ENCODE measurements at regions not wholly inside any gene's neighbourhood (a gene's known extent, or its start where the extent isn't known, plus 50 kb on each side); places are given as distances from the start of the nearest gene placed in this dataset.

GRCh38 chr13:61989978-61990377 lies 574.3 kb upstream of the PCDH20 start:
- H3K36me3 ChIP-seq: no peaks in the 10 kb centered on the region
- H3K27ac ChIP-seq: no peak overlapping the region
- TF ChIP-seq CTCF (IDR thresholded peaks at IDR 0.05; ENCODE audit: low read depth, low read length): no peak
- H3K9me3 ChIP-seq (ENCODE audit: low read depth): no peaks in the 10 kb centered on the region
- no peak overlapping the region for H3K4me3 ChIP-seq
- H3K27me3 ChIP-seq: no peaks in the 10 kb centered on the region
- no peak for DNase-seq (ENCODE audit: low read depth in 1 of 2, low spot score in 1 of 2)
- no peaks in the 10 kb centered on the region for H3K4me1 ChIP-seq (ENCODE audit: low read depth)

DNA sequence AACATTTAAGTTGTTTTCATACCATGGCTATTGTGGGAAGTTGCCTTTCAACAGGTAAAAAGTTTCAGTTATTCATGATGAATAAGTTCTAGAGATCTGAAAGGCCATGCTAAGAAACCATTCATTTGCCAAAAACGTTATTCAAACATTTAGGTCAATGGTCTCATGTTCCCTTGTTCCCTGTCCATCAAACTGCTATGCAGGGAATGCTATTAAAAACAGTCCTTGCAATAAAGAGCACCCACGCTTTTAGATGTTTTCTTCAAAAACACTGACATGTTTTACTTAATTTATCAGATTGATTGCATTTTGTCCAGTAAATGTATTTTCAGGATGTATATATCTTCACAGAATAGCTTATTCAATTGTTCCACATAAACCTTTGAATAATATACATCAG lies 573.2 kb upstream of the PCDH20 start:
- no peak overlapping the region for H3K27ac ChIP-seq
- no peak for TF ChIP-seq CTCF (IDR thresholded peaks at IDR 0.05; ENCODE audit: low read depth, low read length)
- H3K9me3 ChIP-seq (ENCODE audit: low read depth): no peaks in the 10 kb centered on the region
- no peaks in the 10 kb centered on the region for H3K36me3 ChIP-seq
- H3K4me1 ChIP-seq (ENCODE audit: low read depth): no peaks in the 10 kb centered on the region
- no peak for DNase-seq (ENCODE audit: low read depth in 1 of 2, low spot score in 1 of 2)
- H3K27me3 ChIP-seq: no peaks in the 10 kb centered on the region
- H3K4me3 ChIP-seq: no peak overlapping the region

- no peak for DNase-seq (ENCODE audit: low read depth in 1 of 2, low spot score in 1 of 2)
- TF ChIP-seq CTCF (IDR thresholded peaks at IDR 0.05; ENCODE audit: low read depth, low read length): no peak
Observed at GRCh38 chr13:61975001-61975400, 559.4 kb upstream of the PCDH20 start.

DNA sequence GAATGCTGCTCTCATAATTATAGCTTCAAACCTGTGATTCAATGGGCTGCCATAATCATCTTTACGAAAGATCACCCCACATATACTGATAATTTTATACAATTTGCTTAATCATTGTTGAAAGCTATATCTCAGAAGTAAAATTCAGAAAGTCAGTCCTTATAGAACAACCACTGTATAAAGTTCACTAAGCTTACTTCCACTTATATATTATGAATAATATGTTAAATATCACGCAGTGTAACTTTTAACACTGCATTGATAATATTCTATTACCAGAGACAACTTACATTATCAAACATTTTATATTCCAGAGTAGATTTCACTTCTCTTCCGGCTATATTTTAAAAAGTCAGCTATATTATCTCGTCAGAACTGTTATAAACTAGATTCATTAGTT lies 550.1 kb upstream of the PCDH20 start:
- Histone ChIP-seq H3K36me3 (no peaks in the 10 kb centered on the region), H3K4me3 (no peak overlapping the region), H3K27ac (no peak overlapping the region), H3K9me3 (ENCODE audit: low read depth) (no peaks in the 10 kb centered on the region), H3K27me3 (no peaks in the 10 kb centered on the region), H3K4me1 (ENCODE audit: low read depth) (peaks cover 5% of the 10 kb centered on the region)
- no peak for DNase-seq (ENCODE audit: low read depth in 1 of 2, low spot score in 1 of 2)
- no peak for TF ChIP-seq CTCF (IDR thresholded peaks at IDR 0.05; ENCODE audit: low read depth, low read length)

More at GRCh38 chr13:61975001-61975400, 559.4 kb upstream of the PCDH20 start:
- Histone ChIP-seq H3K27me3 (no peaks in the 10 kb centered on the region), H3K9me3 (ENCODE audit: low read depth) (no peaks in the 10 kb centered on the region), H3K4me3 (no peak overlapping the region), H3K27ac (no peak overlapping the region), H3K36me3 (no peaks in the 10 kb centered on the region), H3K4me1 (ENCODE audit: low read depth) (no peaks in the 10 kb centered on the region)

DNA sequence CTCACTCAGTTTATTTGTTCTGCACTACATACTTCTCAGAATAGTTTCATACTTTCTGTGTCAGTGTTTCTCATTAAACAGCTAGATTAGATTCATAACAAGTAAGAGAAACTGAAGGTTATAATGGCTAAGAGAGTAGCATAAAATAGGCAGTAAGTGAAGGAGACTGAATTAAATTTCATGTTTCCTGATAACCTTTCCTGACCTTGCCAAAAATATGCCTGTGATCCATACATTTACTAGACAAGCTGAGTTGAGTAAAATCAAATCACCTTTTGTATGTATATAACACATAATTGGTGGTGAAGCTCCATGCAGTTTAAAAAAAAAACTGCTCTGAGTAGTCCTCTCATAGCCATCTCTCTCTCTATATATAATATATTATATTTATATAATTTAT lies 545.3 kb upstream of the PCDH20 start:
- TF ChIP-seq CTCF (IDR thresholded peaks at IDR 0.05; ENCODE audit: low read depth, low read length): no peak
- Histone ChIP-seq H3K27ac (no peak overlapping the region), H3K4me1 (ENCODE audit: low read depth) (peaks cover 5% of the 10 kb centered on the region)

DNA sequence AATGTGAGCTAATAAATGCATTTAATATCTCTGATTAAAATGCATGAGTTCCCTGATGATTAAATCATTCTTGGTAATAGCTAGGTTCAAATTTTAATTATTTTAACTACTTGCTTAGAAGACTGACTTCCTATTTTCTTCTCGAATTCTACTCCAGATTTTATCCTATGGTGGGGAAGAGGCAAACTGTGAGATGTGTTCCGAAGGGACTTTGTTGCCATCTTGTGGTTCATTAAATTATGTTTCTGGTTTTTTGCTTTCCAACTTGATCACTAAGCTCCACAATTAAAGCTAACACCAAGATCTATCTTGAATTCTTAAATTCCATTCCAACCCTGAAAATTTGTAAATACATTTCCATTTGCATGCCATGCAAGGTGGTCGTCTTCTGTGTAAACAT lies 538.4 kb upstream of the PCDH20 start:
- no peaks in the 10 kb centered on the region for H3K9me3 ChIP-seq (ENCODE audit: low read depth)
- peak; percentile 31 to 52 for DNase-seq (ENCODE audit: low read depth in 1 of 2, low spot score in 1 of 2)
- TF ChIP-seq CTCF (IDR thresholded peaks at IDR 0.05; ENCODE audit: low read depth, low read length): peak; percentile 22

More for the DNA sequence above, 545.3 kb upstream of the PCDH20 start:
- DNase-seq (ENCODE audit: low read depth in 1 of 2, low spot score in 1 of 2): no peak
- Histone ChIP-seq H3K27me3 (no peaks in the 10 kb centered on the region), H3K36me3 (no peaks in the 10 kb centered on the region), H3K9me3 (ENCODE audit: low read depth) (no peaks in the 10 kb centered on the region), H3K4me3 (no peak overlapping the region)

More for the DNA sequence above, 538.4 kb upstream of the PCDH20 start:
- H3K4me3 ChIP-seq: no peak overlapping the region
- H3K36me3 ChIP-seq: no peaks in the 10 kb centered on the region
- H3K27ac ChIP-seq: no peak overlapping the region
- H3K4me1 ChIP-seq (ENCODE audit: low read depth): no peaks in the 10 kb centered on the region
- H3K27me3 ChIP-seq: no peaks in the 10 kb centered on the region
